ENCODE measurements at regions not wholly inside any gene's neighbourhood (a gene's known extent, or its start where the extent isn't known, plus 50 kb on each side); places are given as distances from the start of the nearest gene placed in this dataset.

- Histone ChIP-seq H3K27me3 (no peaks in the 10 kb centered on the region), H3K9me3 (no peaks in the 10 kb centered on the region), H3K4me1 (no peaks in the 10 kb centered on the region), H3K27ac (no peak overlapping the region), H3K4me3 (no peak overlapping the region), H3K36me3 (no peaks in the 10 kb centered on the region)
- no peak for TF ChIP-seq CTCF (IDR thresholded peaks at IDR 0.05)
- no peak for DNase-seq (ENCODE audit: low spot score in 2 of 2)
- WGBS = 93% methylated on average over 27 of the region's 29 CpGs
Observed at GRCh38 chr5:25909163-25909562, 1129.2 kb downstream of the CDH9 start.

- TF ChIP-seq CTCF (IDR thresholded peaks at IDR 0.05) (no peak), POLR2AphosphoS5 (IDR thresholded peaks at IDR 0.05) (no peak), POLR2A (IDR thresholded peaks at IDR 0.05) (no peak)
- H3K9me3 ChIP-seq = no peaks in the 10 kb centered on the region
- no peaks in the 10 kb centered on the region for H3K36me3 ChIP-seq
- H3K27ac ChIP-seq = no peak overlapping the region
- H3K4me1 ChIP-seq = no peaks in the 10 kb centered on the region
- H3K27me3 ChIP-seq = no peaks in the 10 kb centered on the region
- no peak overlapping the region for H3K4me3 ChIP-seq
- 89% methylated on average over 2 of the region's 2 CpGs for WGBS
- DNase-seq (ENCODE audit: low spot score in 2 of 2) = no peak
Observed at GRCh38 chr5:25905646-25906045, 1132.7 kb downstream of the CDH9 start.

- DNase-seq (ENCODE audit: low spot score in 2 of 2) = no peak
- Histone ChIP-seq H3K27me3 (no peaks in the 10 kb centered on the region), H3K27ac (no peak overlapping the region), H3K9me3 (no peaks in the 10 kb centered on the region), H3K4me1 (no peaks in the 10 kb centered on the region), H3K36me3 (no peaks in the 10 kb centered on the region), H3K4me3 (no peak overlapping the region)
- WGBS = 41% methylated on average over 2 of the region's 2 CpGs
- TF ChIP-seq CTCF (IDR thresholded peaks at IDR 0.05) (no peak), POLR2A (IDR thresholded peaks at IDR 0.05) (no peak), POLR2AphosphoS5 (IDR thresholded peaks at IDR 0.05) (no peak), EP300 (IDR thresholded peaks at IDR 0.05) (no peak)
Observed at GRCh38 chr5:25892211-25892610, 1146.2 kb downstream of the CDH9 start.

GRCh38 chr5:25891691-25892090, 1146.7 kb downstream of the CDH9 start:
- Histone ChIP-seq H3K27ac (no peak overlapping the region), H3K36me3 (no peaks in the 10 kb centered on the region), H3K27me3 (no peaks in the 10 kb centered on the region), H3K9me3 (no peaks in the 10 kb centered on the region), H3K4me1 (no peaks in the 10 kb centered on the region), H3K4me3 (no peak overlapping the region)
- TF ChIP-seq CTCF (IDR thresholded peaks at IDR 0.05) (no peak), POLR2A (IDR thresholded peaks at IDR 0.05) (no peak), POLR2AphosphoS5 (IDR thresholded peaks at IDR 0.05) (no peak), EP300 (IDR thresholded peaks at IDR 0.05) (no peak)
- no peak for DNase-seq (ENCODE audit: low spot score in 2 of 2)
- 35% methylated on average over 2 of the region's 2 CpGs for WGBS

GRCh38 chr5:25881318-25882036, 1156.9 kb downstream of the CDH9 start:
- Histone ChIP-seq H3K36me3 (no peaks in the 10 kb centered on the region), H3K27ac (no peak overlapping the region), H3K9me3 (no peaks in the 10 kb centered on the region), H3K4me1 (no peaks in the 10 kb centered on the region), H3K27me3 (no peaks in the 10 kb centered on the region), H3K4me3 (no peak overlapping the region)
- TF ChIP-seq EP300 (IDR thresholded peaks at IDR 0.05) (no peak), POLR2A (IDR thresholded peaks at IDR 0.05) (no peak), CTCF (IDR thresholded peaks at IDR 0.05) (no peak), POLR2AphosphoS5 (IDR thresholded peaks at IDR 0.05) (no peak)
- DNase-seq (ENCODE audit: low spot score in 2 of 2) = no peak
- WGBS = 86% methylated on average over 6 of the region's 6 CpGs

Measured in suprapubic skin (tissue), 4 donors.